Breast epithelium (tissue), 4 donors: ENCODE measurements at regions not wholly inside any gene's neighbourhood (a gene's known extent, or its start where the extent isn't known, plus 50 kb on each side); places are given as distances from the start of the nearest gene placed in this dataset.

Source experiments
- DNase-seq, 2 donors: peaks; one replicate each; pipeline ENCODE4 v3.0.0-alpha.2; 2019; ENCODE audit warnings: low spot score in 2 of 2
- H3K27ac ChIP-seq, 2 donors: fragments of 200-600 bp; sonication (generic) in 1 of 2; one replicate each; pipeline ENCODE4 v1.5.1; 2016 to 2019; ENCODE audit warnings: mild to moderate bottlenecking in 1 of 2
- H3K27me3 ChIP-seq, 2 donors: fragments of 200-600 bp; sonication (generic) in 1 of 2; one replicate each; pipeline versions ENCODE4 v1.5.1 to v1.6.0; 2017 to 2019; ENCODE audit warnings: control low read depth in 1 of 2, mild to moderate bottlenecking in 1 of 2
- H3K36me3 ChIP-seq: fragments of 200-600 bp; one replicate; pipeline ENCODE4 v1.5.1; 2019
- H3K4me1 ChIP-seq, 2 donors: fragments of 200-600 bp; sonication (generic); one replicate each; pipeline ENCODE4 v1.5.1; 2016 to 2019; ENCODE audit warnings: control low read depth in 1 of 2
- H3K4me3 ChIP-seq, 3 donors: fragments of 200-600 bp; sonication (generic); 1 replicate in 2 of 3; 2 replicates in 1 of 3; pipeline ENCODE4 v1.5.1; 2016 to 2019; ENCODE audit warnings: mild to moderate bottlenecking in 3 of 3, moderate library complexity in 2 of 3
- H3K9me3 ChIP-seq, 2 donors: fragments of 200-600 bp; sonication (generic) in 1 of 2; one replicate each; pipeline ENCODE4 v1.5.1; 2016 to 2019; ENCODE audit warnings: control low read depth in 1 of 2
- POLR2A ChIP-seq: fragments of 450-650 bp; IDR thresholded peaks from one replicate; pipeline ENCODE4 v1.6.1; 2016; ENCODE audit warnings: antibody characterized with exemption, mild to moderate bottlenecking, moderate library complexity
- POLR2AphosphoS5 ChIP-seq, 3 donors: sonication (generic); formaldehyde crosslinking; IDR thresholded peaks; one replicate each; pipeline ENCODE4 v1.6.1; 2017; ENCODE audit warnings: antibody characterized with exemption in 3 of 3
- intact Hi-C: fragments of 100-400 bp; cut with DNase I; formaldehyde crosslinking; loops from one replicate; pipeline ENCODE4 v1.15.1; 2023; ENCODE audit warnings: low total_unique reads
- TF ChIP-seq, protein P1 (sequence below), 3 donors: fragments of 450-650 bp; IDR thresholded peaks; one replicate each; pipeline ENCODE4 v1.5.1; 2016 to 2017; ENCODE audit warnings: antibody characterized with exemption in 3 of 3, mild to moderate bottlenecking in 3 of 3, moderate library complexity in 3 of 3

DNA sequence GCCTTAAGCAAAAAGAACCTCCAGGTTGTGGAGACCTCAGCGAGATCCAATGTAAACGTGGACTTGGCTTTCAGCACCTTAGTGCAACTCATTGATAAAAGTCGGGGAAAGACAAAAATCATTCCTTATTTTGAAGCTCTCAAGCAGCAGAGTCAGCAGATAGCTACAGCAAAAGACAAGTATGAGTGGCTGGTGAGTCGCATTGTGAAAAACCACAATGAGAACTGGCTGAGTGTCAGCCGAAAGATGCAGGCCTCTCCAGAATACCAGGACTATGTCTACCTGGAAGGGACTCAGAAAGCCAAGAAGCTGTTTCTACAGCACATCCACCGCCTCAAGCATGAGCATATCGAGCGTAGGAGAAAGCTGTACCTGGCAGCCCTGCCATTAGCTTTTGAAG lies 58.5 kb downstream of the ARHGAP35 start:
- intact Hi-C loops = no loop called here
- TF ChIP-seq, protein P1, sequence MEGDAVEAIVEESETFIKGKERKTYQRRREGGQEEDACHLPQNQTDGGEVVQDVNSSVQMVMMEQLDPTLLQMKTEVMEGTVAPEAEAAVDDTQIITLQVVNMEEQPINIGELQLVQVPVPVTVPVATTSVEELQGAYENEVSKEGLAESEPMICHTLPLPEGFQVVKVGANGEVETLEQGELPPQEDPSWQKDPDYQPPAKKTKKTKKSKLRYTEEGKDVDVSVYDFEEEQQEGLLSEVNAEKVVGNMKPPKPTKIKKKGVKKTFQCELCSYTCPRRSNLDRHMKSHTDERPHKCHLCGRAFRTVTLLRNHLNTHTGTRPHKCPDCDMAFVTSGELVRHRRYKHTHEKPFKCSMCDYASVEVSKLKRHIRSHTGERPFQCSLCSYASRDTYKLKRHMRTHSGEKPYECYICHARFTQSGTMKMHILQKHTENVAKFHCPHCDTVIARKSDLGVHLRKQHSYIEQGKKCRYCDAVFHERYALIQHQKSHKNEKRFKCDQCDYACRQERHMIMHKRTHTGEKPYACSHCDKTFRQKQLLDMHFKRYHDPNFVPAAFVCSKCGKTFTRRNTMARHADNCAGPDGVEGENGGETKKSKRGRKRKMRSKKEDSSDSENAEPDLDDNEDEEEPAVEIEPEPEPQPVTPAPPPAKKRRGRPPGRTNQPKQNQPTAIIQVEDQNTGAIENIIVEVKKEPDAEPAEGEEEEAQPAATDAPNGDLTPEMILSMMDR (IDR thresholded peaks at IDR 0.05) = no peak
- TF ChIP-seq POLR2A (no peak), POLR2AphosphoS5 (IDR thresholded peaks at IDR 0.05) (no peak)
- no peak overlapping the region for H3K4me3 ChIP-seq
- no peaks in the 10 kb centered on the region for H3K27me3 ChIP-seq
- peak in 1 of 2 donors; percentile 43 for DNase-seq
- H3K27ac ChIP-seq = peak overlapping the region in 1 of 2 donors; percentile 22
- no peaks in the 10 kb centered on the region for H3K9me3 ChIP-seq
- H3K36me3 ChIP-seq = no peaks in the 10 kb centered on the region
- peaks cover 1 to 5% of the 10 kb centered on the region in 2 donors for H3K4me1 ChIP-seq

DNA sequence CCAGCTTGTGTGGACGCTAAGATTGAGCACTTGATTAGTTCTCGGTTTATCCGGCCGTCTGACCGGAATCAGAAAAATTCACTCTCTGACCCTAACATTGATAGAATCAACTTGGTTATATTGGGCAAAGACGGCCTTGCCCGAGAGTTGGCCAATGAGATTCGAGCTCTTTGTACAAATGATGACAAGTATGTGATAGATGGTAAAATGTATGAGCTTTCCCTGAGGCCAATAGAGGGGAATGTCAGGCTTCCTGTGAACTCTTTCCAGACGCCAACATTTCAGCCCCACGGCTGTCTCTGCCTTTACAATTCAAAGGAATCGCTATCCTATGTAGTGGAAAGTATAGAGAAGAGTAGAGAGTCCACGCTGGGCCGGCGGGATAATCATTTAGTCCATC lies 59.6 kb downstream of the ARHGAP35 start:
- no peak overlapping the region for H3K4me3 ChIP-seq
- no peaks in the 10 kb centered on the region for H3K36me3 ChIP-seq
- no peaks in the 10 kb centered on the region for H3K9me3 ChIP-seq
- DNase-seq = no peak
- intact Hi-C loops = no loop called here
- no peaks in the 10 kb centered on the region for H3K27me3 ChIP-seq
- peaks cover 4 to 15% of the 10 kb centered on the region in 2 donors for H3K4me1 ChIP-seq
- TF ChIP-seq, protein P1 (IDR thresholded peaks at IDR 0.05) = no peak
- TF ChIP-seq POLR2A = no peak
- TF ChIP-seq POLR2AphosphoS5 (IDR thresholded peaks at IDR 0.05) = no peak
- no peak overlapping the region for H3K27ac ChIP-seq

DNA sequence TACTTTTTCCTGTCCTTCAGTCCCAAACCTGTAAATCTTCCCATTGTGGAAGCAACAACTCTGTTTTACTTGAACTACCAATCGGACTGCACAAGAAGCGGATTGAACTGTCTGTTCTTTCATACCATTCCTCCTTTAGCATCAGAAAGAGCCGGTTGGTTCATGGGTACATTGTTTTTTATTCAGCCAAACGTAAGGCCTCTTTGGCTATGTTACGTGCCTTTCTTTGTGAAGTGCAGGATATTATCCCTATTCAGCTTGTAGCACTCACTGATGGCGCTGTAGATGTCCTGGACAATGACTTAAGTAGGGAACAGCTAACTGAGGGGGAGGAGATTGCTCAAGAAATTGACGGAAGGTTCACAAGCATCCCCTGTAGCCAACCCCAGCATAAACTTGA lies 60.3 kb downstream of the ARHGAP35 start:
- Histone ChIP-seq H3K36me3 (no peaks in the 10 kb centered on the region), H3K4me3 (no peak overlapping the region), H3K27ac (no peak overlapping the region), H3K4me1 (peaks cover 4 to 22% of the 10 kb centered on the region in 2 donors), H3K27me3 (no peaks in the 10 kb centered on the region), H3K9me3 (no peaks in the 10 kb centered on the region)
- intact Hi-C loops = no loop called here
- TF ChIP-seq POLR2AphosphoS5 (IDR thresholded peaks at IDR 0.05) = no peak
- no peak for TF ChIP-seq POLR2A
- TF ChIP-seq, protein P1 (IDR thresholded peaks at IDR 0.05) = no peak
- DNase-seq = no peak

DNA sequence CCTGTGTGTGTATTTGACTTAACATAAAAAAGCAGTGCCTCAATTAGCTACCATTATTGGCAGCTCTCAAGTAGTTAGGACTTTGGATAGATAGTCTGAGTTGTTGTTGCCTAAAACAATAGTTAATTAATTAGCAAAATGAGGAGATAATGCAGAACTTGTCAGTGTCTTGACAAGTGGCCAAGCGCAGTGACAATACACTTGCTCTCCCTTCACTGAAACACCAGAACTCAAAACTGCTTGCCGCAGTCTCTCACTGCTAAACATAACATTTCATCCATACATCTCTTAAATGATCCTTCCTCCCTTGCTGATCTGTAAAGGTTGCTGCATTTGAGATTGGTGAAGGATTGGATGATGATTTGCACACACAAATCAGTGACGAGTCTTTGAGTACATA lies 61.7 kb downstream of the ARHGAP35 start:
- Histone ChIP-seq H3K9me3 (no peaks in the 10 kb centered on the region), H3K27me3 (no peaks in the 10 kb centered on the region), H3K4me3 (no peak overlapping the region), H3K4me1 (peaks cover 4 to 29% of the 10 kb centered on the region in 2 donors), H3K36me3 (no peaks in the 10 kb centered on the region), H3K27ac (no peak overlapping the region)
- intact Hi-C loops = no loop called here
- TF ChIP-seq POLR2A = no peak
- TF ChIP-seq, protein P1 (IDR thresholded peaks at IDR 0.05) = no peak
- TF ChIP-seq POLR2AphosphoS5 (IDR thresholded peaks at IDR 0.05) = no peak
- no peak for DNase-seq

DNA sequence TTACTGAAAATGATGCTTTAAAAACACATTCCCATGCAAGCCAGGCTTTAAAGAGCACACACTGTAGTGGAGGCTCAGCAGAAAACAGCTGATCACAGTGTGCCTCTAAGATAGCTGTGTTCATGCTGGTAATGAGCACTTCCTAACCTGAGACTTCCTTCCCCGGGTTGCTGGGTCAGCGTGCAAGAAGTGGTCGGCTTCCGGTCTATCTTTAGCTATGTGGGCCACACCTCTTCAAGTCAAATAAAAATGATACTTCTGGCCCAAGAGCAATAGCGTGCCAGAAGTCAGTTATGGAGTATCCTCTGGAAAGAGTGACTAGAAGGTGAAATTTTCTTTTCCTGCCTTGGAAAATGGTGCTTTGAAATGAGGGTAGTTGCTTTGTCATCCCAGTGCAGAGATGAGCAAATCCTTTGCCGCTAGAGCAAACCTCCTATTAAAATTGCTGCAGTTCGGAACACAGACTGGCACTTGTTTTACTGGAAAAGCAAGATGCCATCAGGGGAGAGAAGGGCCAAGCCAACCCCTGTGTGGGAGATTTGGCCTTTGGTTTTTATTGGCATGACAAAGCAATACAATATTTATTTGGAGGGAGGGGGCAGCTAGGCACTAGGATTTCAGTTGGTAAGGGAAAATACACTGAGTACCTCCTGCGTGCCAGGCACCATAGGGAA lies 64.2 kb downstream of the ARHGAP35 start:
- H3K4me1 ChIP-seq = peaks cover 4 to 29% of the 10 kb centered on the region in 2 donors
- no peaks in the 10 kb centered on the region for H3K27me3 ChIP-seq
- peak in 1 of 2 donors; percentile 58 for DNase-seq
- H3K4me3 ChIP-seq = peak overlapping the region in 1 of 3 donors; percentile 49
- intact Hi-C loops = no loop called here
- peak overlapping the region; percentile 76 to 86 for H3K27ac ChIP-seq
- TF ChIP-seq, protein P1 (IDR thresholded peaks at IDR 0.05) = no peak
- peak in 1 of 3 donors; percentile 56 for TF ChIP-seq POLR2AphosphoS5 (IDR thresholded peaks at IDR 0.05)
- no peaks in the 10 kb centered on the region for H3K9me3 ChIP-seq
- H3K36me3 ChIP-seq = no peaks in the 10 kb centered on the region
